Fibroblast of lung (primary cell): ENCODE measurements at regions not wholly inside any gene's neighbourhood (a gene's known extent, or its start where the extent isn't known, plus 50 kb on each side); places are given as distances from the start of the nearest gene placed in this dataset.

Experiments used
- DNase-seq, 2 donors: peaks; one replicate each; pipeline versions ENCODE4 v3.0.0 to v3.0.0-alpha.2; 2010; ENCODE audit warnings: low read depth in 2 of 2
- H2AFZ ChIP-seq: 2 replicates; pipeline ENCODE4 v1.5.1; 2012; ENCODE audit warnings: low read length, control low read depth, inconsistent platforms
- H3K27ac ChIP-seq: 2 replicates; pipeline ENCODE4 v1.5.1; 2011; ENCODE audit warnings: low read length, control low read depth; ENCODE audit not compliant: insufficient read depth
- H3K27me3 ChIP-seq: 2 replicates; pipeline ENCODE4 v1.5.1; 2011; ENCODE audit warnings: mild to moderate bottlenecking, low read length; ENCODE audit not compliant: control insufficient read depth, insufficient read depth
- H3K36me3 ChIP-seq: 2 replicates; pipeline ENCODE4 v1.5.1; 2011; ENCODE audit warnings: low read length; ENCODE audit not compliant: control insufficient read depth, insufficient read depth
- H3K4me1 ChIP-seq: 2 replicates; pipeline ENCODE4 v1.5.1; 2011; ENCODE audit warnings: low read length; ENCODE audit not compliant: control insufficient read depth, insufficient read depth; ENCODE audit errors: extremely low read depth
- H3K4me2 ChIP-seq: 2 replicates; pipeline ENCODE4 v1.5.1; 2011; ENCODE audit warnings: low read length, control low read depth; ENCODE audit not compliant: insufficient read depth; ENCODE audit errors: extremely low read depth
- H3K4me3 ChIP-seq, 4 experiments: fragments of 200-600 bp in 1 of 4; sonication (generic) in 1 of 4; replicated peaks in 1 of 4; 2 replicates each; pipeline ENCODE4 v1.5.1; 2011 to 2016; ENCODE audit warnings: low read length in 4 of 4, low read depth in 3 of 4, mild to moderate bottlenecking in 3 of 4, control low read depth in 2 of 4, inconsistent platforms in 1 of 4, mixed read lengths in 1 of 4; ENCODE audit not compliant: insufficient read depth in 1 of 4; ENCODE audit errors: control extremely low read depth in 1 of 4
- H3K79me2 ChIP-seq: 2 replicates; pipeline ENCODE4 v1.5.1; 2012; ENCODE audit warnings: mild to moderate bottlenecking, low read length, inconsistent platforms; ENCODE audit not compliant: control insufficient read depth, insufficient read depth
- H3K9ac ChIP-seq: 2 replicates; pipeline ENCODE4 v1.5.1; 2011; ENCODE audit warnings: mild to moderate bottlenecking, low read length, control low read depth; ENCODE audit not compliant: insufficient read depth
- H3K9me3 ChIP-seq: 2 replicates; pipeline ENCODE4 v1.5.1; 2012; ENCODE audit warnings: low read depth, low read length; ENCODE audit not compliant: control insufficient read depth, insufficient read depth
- H4K20me1 ChIP-seq: 2 replicates; pipeline ENCODE4 v1.5.1; 2011; ENCODE audit warnings: low read length; ENCODE audit not compliant: control insufficient read depth, insufficient read depth; ENCODE audit errors: extremely low read depth
- CTCF ChIP-seq, 2 donors: IDR thresholded peaks in 1 of 2; conservative IDR thresholded peaks in 1 of 2; 1 replicate in 1 of 2; 2 replicates in 1 of 2; pipeline ENCODE4 v1.5.1; 2011 to 2012; ENCODE audit warnings: low read length in 2 of 2, control low read depth in 1 of 2, inconsistent platforms in 1 of 2, low read depth in 1 of 2, mild to moderate bottlenecking in 1 of 2
- EZH2 ChIP-seq: IDR thresholded peaks from 2 replicates; pipeline ENCODE4 v1.5.1; 2012; ENCODE audit warnings: low read length, control low read depth, mild to moderate bottlenecking; ENCODE audit errors: missing control alignments

GRCh38 chr22:27558658-27559371 is 242.7 kb downstream of the MN1 start:
- Histone ChIP-seq H3K9ac (no peak overlapping the region), H3K36me3 (no peaks in the 10 kb centered on the region), H3K27me3 (no peaks in the 10 kb centered on the region), H4K20me1 (no peaks in the 10 kb centered on the region), H2AFZ (no peak overlapping the region), H3K4me1 (no peaks in the 10 kb centered on the region), H3K79me2 (no peaks in the 10 kb centered on the region), H3K4me3 (no peak overlapping the region), H3K27ac (no peak overlapping the region), H3K4me2 (no peak overlapping the region), H3K9me3 (no peaks in the 10 kb centered on the region)
- TF ChIP-seq CTCF (conservative IDR thresholded peaks at IDR 0.05 in 1 of 2, IDR thresholded peaks at IDR 0.05 in 1 of 2; ENCODE audit: low read depth in 1 of 2, low read length in 2 of 2) = no peak
- TF ChIP-seq EZH2 = no peak
- no peak for DNase-seq

GRCh38 chr22:27560781-27561180 is 240.8 kb downstream of the MN1 start:
- Histone ChIP-seq H4K20me1 (no peaks in the 10 kb centered on the region), H3K4me3 (no peak overlapping the region)

GRCh38 chr22:27561286-27561904 is 240.2 kb downstream of the MN1 start:
- no peaks in the 10 kb centered on the region for H3K36me3 ChIP-seq
- no peak for TF ChIP-seq CTCF (conservative IDR thresholded peaks at IDR 0.05 in 1 of 2, IDR thresholded peaks at IDR 0.05 in 1 of 2; ENCODE audit: low read depth in 1 of 2, low read length in 2 of 2)
- TF ChIP-seq EZH2 = no peak
- no peaks in the 10 kb centered on the region for H3K79me2 ChIP-seq
- H3K9ac ChIP-seq = no peak overlapping the region
- no peaks in the 10 kb centered on the region for H3K4me1 ChIP-seq
- H4K20me1 ChIP-seq = no peaks in the 10 kb centered on the region
- no peak overlapping the region for H3K27ac ChIP-seq
- no peak overlapping the region for H3K4me2 ChIP-seq
- H3K4me3 ChIP-seq = no peak overlapping the region
- H3K27me3 ChIP-seq = no peaks in the 10 kb centered on the region
- H2AFZ ChIP-seq = no peak overlapping the region
- H3K9me3 ChIP-seq = no peaks in the 10 kb centered on the region
- no peak for DNase-seq

More at GRCh38 chr22:27560781-27561180, 240.8 kb downstream of the MN1 start:
- Histone ChIP-seq H3K36me3 (no peaks in the 10 kb centered on the region), H3K4me1 (no peaks in the 10 kb centered on the region), H2AFZ (no peak overlapping the region), H3K79me2 (no peaks in the 10 kb centered on the region), H3K4me2 (no peak overlapping the region), H3K27ac (no peak overlapping the region), H3K27me3 (no peaks in the 10 kb centered on the region), H3K9ac (no peak overlapping the region), H3K9me3 (no peaks in the 10 kb centered on the region)
- DNase-seq = no peak
- no peak for TF ChIP-seq EZH2
- TF ChIP-seq CTCF (conservative IDR thresholded peaks at IDR 0.05 in 1 of 2, IDR thresholded peaks at IDR 0.05 in 1 of 2; ENCODE audit: low read depth in 1 of 2, low read length in 2 of 2) = no peak
